HG03565 (cell line): ENCODE measurements at regions not wholly inside any gene's neighbourhood (a gene's known extent, or its start where the extent isn't known, plus 50 kb on each side); places are given as distances from the start of the nearest gene placed in this dataset.

Experiments
- ATAC-seq: cut with Tn5 transposase; IDR thresholded peaks from one replicate; pipeline ENCODE4 v1.9.1; 2021; ENCODE audit warnings: mild to moderate bottlenecking, moderate library complexity; ENCODE audit not compliant: unreplicated experiment

DNA sequence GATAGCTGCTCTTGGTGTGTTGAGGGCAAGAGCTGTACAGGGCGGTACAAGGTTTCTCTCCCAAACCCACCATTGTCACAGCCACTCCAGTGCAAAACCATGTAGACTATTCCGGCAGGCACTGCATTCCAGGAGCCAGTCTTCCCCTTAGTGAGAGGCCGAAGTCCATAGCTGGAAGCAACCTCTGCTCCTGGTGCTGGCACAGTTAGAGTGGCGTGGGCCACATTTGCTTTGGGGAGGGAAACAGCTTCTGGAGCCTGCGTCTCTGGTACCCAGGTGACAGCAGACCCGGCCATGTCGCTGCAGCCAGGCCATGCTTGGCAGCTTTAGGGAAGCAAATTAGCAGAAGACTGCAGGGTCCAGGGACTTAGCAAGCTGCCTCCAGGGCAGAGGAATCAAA lies 788.0 kb downstream of the BRD1 start:
- no peak for ATAC-seq

GRCh38 chr22:49037701-49038245 lies 789.9 kb downstream of the BRD1 start:
- no peak for ATAC-seq

DNA sequence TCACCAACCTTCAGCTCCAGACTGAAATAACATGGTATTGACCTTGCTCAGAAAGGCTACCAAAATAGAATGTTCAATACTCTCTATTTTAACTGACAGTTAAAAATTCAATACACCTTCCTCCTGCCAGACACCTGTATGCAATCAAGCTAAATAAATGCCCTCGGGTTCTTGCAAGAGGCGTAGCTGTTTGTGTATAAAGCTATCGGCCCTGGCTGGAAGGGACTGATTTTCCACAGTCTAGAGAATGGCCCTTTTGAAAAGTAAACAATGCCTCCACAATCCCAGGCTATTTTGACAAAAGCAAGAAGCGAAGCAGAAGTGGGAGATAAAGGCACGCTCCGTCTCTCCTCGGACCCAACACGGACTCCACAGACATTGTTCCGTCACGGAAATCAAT lies 791.2 kb downstream of the BRD1 start:
- ATAC-seq: no peak

DNA sequence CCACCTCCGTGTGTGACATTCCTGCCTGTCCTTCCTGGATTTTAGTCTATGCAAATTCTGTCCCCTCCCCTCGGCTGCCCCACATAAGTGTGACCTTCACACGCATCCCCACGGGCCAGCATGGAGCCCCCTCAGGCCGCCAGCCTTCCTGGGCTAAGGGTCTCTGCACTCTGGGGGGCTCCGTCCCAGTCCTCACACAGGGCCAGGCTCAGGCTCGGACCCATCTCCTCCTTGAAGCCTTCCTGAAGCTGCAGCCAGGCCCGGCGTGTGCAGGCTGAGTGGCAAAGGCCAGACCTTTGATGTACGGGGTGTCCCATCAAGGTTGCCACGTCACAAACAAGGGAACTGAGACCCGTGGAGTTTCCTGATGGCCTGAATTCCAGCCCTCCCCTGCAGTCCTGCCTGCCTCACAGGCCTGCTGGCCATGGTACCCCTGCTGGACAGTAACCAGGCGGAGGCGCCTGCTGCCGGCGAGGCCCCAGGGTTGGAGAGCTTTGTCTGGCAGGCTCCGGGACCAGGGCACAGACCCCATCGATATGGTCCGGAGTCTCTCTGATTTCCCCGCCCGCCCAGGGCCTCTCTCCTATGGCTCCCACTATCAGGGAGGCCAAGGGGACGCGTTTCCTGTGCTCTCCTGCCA lies 791.7 kb downstream of the BRD1 start:
- no peak for ATAC-seq

DNA sequence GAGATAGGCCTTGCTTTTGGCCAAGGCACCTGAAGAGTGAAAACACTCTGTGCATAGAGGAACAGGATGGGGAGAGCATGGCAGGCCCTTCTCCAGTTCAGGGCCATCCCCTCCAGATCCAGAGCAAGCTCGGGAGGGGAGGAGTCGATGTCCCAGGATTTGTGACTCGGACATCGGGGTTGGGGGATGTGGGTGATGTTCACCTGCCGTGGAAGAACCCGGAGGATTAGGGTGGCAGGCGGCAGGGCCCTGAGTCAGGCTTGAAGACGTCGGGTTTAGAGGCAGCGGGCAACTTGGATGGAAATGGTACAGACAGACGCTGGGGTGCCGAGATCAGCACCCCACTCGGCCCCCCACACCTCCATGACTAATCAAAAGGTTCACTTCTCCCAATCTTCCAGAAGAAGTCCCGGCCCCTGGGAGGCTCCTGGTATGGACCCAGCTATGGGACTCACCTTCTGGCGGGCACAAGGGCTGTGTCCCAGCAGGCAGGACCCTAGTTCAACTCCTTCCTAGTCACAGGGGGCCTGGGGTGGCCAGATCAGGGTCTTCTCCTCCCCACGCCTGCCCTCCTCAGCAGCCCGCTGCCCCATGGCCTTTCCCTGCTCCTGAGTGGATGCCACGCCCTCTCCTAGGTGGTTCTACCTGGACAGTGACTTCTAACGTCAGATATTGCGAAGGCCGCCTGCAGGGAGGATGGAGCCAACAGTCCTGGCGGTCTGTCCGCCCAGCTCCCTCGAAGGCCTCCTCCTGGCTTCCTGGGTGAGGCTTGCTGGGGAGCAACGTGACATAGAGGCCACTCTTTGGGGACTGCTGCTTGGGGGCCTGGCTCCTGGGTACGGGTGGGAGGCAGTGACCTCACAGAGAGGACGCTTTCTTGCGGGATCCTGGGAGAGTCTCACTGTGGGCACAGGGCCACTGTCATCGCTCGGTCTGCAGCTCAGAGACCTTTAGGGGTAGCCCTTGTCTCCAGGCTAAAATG lies 792.5 kb downstream of the BRD1 start:
- no peak for ATAC-seq

- no peak for ATAC-seq
Measured at GRCh38 chr22:49033616-49034015, 794.1 kb downstream of the BRD1 start.

- ATAC-seq: no peak
Measured at GRCh38 chr22:49032821-49033220, 794.9 kb downstream of the BRD1 start.

GRCh38 chr22:49031746-49032330 lies 795.8 kb downstream of the BRD1 start:
- ATAC-seq: no peak

DNA sequence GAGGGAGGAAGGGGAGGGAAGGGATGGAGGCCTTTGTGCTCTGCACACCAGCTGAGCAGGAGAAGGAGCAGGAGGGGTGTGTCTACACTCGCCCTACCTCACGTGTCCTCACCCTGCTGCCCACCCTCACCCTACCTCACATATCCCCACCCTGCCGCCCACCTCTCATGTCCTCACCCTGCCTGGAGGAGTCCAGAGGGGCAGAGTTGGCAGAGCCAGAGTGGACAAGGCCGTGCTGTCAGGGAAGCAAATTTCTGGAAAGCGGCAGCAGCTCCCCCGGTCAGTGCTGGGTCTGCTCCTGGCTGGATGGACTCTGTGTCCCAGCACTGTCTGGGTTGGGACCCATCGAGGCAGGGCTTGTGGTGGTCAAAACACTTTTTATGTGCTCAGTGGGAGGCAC lies 799.6 kb downstream of the BRD1 start:
- ATAC-seq: no peak

GRCh38 chr22:49027368-49027670 lies 800.4 kb downstream of the BRD1 start:
- ATAC-seq: no peak

GRCh38 chr22:49026494-49027367 lies 800.9 kb downstream of the BRD1 start:
- ATAC-seq: no peak

DNA sequence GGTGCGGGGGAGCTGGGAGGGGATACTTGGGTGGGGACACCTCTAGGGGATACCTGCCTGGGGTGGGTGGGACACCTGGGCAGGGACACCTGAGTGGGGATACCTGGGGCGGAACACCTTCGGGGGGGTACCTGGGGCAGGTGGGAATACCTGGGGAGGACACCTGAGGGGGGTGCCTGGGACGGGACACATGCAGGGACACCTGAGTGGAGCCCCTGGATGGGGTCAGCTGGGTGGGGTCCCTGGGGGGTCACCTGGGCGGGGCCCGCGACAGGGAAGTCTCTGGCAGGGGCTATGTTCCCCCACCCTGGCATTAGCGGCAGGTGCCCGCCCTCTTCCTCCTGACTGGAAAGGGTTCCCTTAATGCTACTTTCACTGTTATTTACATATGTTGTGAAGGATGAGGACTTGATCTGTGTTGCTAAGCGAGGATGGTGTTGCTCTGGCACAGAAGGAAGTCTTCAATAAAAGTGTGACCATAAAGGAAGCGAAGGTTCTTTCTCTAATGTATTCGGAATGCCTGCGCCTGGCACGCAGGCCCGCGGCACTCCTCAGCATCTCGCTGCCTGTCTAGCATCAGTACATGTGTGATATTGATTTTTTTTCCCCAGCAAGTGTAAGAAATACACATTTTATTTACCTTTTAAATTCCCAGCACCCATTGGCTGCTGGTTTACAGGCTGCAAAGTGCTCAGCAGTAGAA lies 801.7 kb downstream of the BRD1 start:
- no peak for ATAC-seq

GRCh38 chr22:49024775-49025440 lies 802.8 kb downstream of the BRD1 start:
- ATAC-seq: no peak

DNA sequence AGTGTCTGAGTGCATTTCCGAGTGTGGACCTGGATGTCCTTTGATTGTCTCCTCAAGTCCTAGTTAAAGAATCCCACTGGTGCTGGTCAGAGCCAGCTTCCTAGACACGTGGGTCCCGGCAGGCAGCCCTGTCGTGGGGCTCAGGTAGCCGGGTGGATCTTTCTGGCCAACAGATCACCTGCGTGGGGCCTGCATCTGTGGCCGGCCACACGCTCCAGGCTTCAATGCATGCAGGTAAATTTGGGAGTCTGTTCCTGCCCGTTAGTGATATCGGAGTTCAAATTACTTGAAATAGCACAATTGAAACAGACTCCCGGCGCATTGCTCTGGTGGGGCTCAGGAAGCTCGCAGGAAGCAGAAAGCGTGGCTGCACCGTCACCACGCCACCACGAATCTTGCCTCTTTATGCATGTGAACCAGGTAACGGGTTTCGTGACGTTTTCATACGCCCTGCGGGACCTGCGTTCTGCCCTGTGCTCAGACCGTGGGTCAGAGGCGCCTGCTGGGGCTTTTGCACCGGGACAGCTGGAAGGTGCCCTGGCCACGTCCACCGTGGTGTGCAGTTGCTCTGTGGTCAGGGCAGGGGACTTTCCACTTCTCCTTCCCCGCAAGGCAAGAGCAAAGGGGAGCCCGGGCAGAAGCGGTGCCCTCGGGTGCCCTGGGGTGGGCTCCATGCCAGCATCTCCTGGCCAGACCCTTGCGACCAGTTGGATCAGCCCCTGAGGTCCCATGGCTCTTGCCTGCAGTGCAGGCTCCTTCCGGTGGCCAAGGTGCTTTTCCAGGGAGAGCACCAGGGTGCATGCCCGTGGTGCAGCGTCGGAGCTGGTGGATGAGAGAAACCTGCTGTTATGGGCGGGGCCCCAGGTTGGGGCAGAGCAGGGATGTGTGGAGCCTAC lies 803.5 kb downstream of the BRD1 start:
- ATAC-seq: no peak

DNA sequence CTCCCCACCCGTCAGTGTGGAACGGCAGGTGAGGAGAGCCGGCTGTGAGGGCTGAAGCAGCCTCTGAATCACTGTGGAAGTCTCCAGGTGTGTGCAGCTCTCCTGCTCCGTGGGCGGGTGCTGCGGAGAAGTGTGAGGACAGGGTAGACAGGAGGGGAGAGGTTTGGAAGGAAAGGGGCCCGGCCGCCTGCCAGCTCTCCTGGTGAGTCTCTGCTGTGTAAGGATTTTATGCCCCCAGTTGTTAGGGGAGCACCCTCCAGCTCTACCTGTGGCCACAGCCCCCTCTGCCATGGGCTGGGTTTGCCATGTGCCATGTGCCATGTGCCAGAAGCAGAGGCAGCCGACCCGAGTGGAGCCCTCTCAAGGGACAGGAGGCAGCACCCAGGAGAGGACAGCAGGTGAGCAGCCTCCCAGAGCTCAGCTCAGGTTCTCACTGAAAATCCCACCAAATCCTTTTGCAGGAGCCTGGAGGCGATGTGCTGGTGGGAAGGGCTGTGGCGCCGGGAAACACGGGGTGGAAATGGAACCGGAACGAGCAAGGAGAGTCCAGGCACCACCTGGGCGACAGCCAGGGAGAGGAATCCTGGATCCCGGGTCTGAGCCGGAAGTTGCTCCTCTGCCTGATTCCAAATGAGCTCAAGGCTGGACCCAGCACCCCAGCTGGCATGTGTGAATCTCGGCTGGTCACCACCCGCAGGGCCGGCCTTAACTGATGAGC lies 804.4 kb downstream of the BRD1 start:
- no peak for ATAC-seq

DNA sequence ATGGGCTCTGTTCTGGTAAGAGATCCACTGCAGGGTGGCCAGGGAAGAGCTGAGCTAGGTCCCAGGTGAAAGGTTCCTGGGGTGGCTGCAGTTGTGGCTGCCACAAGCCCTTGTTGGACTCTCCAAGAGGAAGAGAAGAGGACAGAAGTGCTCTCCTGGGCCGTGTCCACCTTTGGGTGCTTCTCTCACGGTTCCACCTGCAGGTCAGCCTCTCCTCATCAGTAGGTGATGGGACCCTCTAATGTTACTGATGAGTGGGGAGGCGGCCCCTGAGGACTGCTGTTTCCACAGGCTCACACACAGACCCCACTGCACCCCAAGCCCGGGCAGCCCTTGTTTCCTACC lies 804.9 kb downstream of the BRD1 start:
- ATAC-seq: no peak

DNA sequence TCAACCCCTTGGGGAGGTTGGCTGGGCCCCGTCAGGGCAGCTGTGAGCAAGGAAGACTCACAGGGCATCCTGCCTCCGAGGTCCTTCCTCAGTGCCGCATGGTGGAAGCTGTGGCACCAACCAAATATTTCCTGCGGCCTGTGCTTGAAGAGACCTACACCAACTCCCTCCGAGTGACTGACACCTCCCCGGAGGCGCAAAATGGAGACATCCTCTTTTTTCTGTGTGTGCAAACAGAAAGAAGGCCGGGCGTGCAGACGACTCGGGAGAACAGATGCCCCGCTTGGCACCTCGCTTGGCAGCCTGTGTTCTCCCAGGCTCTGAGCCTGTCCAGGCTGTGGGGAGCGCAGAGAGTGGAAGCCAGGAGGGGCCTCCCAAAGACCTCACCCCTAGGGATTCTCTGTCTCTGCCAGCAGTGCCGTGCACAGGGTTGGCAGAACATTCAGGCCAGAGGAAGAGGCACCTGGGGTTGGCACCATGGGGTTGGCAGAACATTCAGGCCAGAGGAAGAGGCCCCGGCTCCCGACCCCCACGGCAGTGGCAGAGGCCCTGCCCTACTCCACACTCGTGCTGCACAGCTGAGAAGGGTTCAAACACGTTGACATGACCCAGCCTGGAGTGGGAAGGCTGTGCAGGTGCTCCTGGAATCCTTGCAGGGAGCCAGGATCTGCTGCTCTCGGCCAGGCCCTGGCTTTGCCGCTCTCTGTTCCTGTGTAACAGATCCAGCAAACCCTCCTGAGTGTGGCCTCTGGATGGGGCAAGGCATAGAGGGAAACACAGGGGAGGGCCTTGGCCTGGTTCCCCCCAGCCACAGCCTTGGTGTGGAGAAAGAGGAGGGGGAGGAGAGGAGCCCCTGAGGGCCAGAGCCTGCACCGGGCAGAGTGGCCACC lies 805.5 kb downstream of the BRD1 start:
- ATAC-seq: no peak
